GM21723 (cell line): ENCODE measurements at regions not wholly inside any gene's neighbourhood (a gene's known extent, or its start where the extent isn't known, plus 50 kb on each side); places are given as distances from the start of the nearest gene placed in this dataset.

Experiments
- ATAC-seq: cut with Tn5 transposase; IDR thresholded peaks from one replicate; pipeline ENCODE4 v1.9.1; 2021; ENCODE audit warnings: mild to moderate bottlenecking, moderate library complexity; ENCODE audit not compliant: unreplicated experiment

DNA sequence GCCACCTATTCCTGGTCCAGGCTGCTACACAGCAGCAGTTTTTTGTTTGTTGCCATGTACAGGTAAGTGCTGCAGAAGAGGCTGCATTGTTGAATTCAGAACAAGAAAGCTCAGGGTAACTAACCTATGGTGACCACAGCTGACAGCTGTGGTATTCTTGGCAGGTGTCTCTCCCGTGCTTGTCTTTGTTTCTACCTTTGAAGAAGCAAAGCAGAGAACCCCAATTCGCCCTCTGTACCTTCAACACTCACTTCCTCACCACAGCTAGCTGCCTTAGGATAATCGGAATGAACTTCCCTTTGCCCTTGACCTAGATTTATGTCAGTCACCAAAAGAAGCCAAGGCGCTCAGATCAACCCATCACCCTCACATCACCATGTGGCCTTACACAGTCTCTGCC, 1703.3 kb upstream of the SLC10A2 start:
- no peak for ATAC-seq

DNA sequence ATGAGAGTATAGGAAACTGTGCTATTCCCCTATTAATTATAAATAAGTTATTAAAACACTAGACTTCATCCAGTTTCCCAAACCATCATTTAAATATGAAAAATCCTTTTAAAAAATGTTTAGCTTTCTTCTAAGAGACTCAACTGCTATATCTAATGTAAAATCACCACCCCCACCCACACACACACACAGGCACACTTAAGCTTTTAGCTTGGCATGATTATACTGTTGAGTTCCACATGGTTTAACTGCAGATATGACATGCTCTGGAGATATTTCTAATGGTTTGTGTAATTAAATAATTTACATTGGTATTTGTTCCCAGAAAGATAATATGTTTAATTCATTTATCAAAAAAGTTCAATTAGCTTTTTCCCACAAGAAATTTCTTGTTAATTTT, 1700.1 kb upstream of the SLC10A2 start:
- no peak for ATAC-seq

DNA sequence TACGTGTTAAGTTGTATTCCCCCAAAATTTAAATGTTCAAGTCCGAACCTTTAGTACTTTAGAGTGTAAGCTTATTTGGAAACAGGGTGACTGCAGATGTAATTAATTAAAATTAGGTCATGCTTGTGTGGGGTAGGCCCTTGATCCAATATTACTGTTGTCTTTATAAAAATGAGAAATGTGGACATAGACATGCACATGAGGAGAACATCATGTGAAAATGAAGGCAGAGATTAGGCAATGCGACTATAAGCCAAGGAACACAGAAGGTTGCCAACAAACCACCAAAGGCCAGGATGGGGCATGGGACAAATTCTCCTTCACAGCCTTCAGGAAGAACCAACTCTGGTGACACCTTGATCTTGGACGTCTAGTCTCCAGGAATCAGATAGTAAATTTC, 1698.4 kb upstream of the SLC10A2 start:
- ATAC-seq: no peak

DNA sequence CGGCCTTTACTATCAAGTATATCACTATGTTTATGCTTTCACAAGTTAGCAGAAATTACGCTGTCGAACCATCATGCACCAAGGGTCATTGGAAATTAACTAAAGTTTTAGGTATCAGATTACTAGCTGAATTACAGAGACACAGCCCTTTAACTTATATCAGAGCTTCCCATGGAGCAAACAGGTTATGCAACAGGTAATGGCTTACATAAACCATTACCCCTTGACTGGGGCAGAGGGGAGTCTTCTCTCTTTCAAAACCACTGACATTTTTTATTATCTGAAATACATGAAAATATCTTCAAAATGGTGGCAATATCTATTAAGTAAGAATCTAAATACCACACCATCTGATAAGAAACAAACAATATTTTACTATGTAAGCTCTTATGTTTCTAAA, 1692.9 kb upstream of the SLC10A2 start:
- no peak for ATAC-seq

DNA sequence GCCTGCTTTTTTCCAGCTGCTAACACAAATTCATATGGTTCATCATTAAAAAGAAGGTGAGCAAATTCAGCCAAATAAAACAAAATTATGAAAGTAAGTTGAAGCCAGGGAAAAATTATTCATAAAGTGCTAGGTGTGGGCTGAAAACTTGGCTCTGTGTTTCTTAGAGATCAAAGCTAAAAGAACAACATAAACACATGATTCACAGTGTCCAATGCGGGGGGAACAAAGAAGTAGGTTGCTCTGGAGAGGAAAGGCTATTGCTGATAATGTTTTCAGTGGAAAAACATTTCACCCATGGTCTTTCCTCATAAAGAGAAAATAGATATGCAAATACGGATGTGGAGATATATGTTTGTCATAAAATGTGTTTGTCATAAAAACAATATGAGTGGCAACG, 1691.5 kb upstream of the SLC10A2 start:
- ATAC-seq: no peak

DNA sequence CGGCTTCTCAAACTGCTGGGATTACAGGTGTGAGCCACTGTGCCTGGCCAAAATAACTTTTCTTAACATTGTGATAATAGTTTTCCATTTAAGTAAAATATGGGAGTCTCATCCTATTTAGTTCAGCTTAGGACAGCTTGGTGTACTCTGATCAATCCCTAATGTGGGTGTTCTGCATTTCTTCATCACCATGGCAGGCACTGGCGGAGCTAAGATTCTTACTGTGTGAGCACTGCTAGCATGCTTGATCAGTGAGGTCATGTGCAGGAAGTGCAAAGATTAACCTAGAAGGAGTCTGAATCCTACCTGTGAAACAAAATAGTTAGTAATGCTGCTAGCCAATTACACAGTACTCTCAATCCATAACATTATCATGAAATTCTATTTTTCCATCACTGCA, 1684.2 kb upstream of the SLC10A2 start:
- ATAC-seq: no peak

DNA sequence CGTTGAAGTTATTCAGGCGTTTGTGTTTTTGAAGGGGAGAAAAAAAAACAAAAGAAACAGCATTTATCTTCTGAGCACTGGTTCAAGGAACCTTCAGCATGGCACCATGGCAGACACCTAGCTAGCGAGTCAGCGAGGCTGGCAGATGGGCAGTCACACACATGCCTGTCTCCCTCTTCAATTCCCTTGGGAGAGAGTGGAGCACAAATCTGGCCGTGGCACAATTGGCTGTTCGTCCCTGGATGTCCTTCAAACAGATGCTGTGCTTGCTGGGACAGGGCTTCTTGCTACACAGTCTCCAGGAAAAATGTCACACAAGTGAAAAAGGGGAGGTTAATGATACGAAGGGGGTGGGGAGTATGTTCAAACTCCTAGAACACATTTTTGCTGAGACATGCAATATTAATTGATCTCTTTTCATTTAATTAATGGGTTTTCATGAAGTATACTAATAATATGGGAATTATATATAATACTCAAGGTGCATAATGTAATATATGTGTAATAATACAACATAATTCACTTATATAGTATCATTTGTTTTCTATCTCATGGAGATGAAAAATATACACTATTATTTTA, 1674.5 kb upstream of the SLC10A2 start:
- no peak for ATAC-seq

DNA sequence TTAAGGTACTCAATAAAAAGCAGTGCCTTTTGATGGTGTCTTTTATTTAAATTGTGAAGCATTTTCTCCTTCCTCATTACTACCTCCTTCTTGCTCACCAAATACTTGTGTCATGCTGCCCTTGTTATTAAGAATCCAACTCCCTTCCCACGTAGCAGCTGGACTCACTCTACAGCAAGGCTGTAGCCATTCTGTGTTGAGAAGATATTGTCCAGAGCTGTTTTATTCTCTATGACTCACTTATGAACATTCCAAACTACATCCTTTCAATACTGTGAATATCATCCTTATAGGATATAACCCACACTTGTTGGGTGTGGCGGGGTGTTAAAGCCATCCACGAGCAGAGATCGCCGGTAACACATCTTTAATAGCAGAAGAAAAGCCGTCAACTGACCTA, 1671.5 kb upstream of the SLC10A2 start:
- no peak for ATAC-seq

DNA sequence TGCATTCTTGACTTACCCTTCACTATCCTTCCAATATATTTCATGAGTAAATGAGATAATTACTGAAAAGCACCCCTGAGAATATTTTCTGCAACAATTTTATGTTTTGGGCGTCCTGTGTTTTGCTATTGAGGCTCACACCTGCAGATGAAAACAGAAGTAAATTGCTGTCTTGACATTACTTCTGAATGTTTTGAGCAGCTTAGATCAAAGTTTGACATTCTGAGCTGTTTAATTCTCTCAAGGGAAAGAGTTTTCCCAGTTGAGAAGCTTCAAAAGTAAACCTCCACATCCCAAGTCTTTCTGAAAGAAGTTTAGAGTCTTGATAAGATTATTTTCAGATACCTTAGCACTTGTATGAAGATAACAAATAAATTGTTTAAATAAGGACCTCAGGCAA, 1667.2 kb upstream of the SLC10A2 start:
- no peak for ATAC-seq

DNA sequence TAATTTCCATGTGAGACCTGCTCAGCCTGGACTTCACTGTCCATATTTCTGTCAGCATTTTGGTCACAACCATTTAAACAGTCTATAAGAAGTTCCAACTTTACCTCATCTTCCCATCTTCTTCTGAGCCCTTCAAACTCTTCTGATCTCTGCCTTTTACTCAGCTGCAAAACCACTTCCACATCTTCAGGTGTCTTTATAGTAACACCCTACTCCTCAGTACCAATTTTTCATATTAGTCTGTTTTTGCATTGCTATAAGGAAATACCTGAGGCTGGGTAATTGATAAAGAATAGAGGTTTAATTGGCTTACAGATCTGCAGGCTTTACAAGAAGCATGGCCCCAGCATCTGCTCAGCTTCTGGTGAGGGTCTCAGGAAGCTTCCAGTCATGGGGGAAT, 1648.9 kb upstream of the SLC10A2 start:
- no peak for ATAC-seq

DNA sequence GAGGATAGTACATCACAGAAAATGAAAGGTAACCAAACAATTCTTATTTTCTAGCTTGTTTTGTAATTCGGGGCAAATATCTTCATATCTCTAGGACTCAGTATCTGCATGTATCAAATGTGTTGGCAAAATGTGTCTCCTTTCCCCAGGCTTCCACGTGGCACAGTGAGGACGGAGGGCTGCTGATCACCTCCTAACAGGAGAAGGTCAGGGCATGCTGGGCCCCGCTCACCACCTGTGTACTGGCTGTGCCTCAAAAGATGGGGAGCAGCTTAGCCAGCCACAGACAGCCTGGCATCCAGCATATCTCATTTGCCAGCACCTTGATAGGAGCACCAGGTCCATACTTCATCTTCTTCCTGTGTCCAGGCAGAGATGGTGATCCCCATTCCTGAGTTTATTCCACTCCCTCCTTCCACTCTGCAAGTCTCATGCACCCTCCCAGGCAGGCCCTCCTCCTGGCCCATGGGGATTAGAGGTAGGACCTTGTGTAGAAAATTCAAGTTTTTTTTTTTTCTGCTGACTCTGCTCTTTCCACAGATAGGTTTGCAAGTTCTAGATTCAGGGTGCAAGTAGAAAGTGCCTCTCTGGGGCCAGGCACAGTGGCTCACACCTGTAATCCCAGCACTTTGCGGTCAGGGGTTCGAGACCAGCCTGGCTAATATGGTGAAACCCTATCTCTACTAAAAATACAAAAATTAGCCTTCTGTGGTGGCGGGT, 1639.0 kb upstream of the SLC10A2 start:
- ATAC-seq: no peak

DNA sequence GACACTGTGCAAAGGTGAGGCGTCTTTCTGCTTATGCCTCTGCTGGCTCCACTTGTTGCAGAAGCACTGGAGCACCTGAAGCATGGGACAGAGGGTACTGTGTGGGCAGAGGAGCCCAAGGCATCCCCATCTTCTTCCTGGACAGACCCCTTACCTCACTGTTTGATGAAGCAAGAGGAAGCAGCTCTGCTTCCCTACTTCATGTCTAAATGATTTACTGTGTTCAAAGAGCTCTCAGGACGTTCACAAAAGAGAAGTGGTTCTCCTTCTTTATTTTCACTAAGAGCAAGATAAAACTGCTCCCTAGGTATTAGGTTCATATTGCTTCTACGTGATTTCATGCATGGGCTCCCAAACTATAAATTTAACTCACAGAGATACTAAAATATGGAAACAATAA, 1635.4 kb upstream of the SLC10A2 start:
- no peak for ATAC-seq

DNA sequence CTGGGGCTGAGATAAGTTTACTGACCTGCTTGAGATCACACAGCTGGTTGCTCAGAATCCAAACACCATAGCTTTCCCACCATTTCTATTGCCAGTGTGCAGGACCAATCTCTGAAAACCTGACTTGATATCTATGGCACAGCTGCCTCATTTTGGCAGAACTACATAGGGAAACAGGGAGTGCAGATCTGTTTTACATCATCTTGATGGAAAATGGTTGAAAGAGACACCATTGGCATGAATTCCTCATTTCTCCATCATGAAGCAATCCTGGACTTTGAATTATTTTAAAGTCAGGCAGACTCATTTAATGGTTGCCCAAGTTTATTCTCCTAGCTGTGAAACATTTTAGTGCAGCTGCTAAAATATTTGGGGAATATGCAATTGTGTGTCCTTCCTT, 1628.2 kb upstream of the SLC10A2 start:
- no peak for ATAC-seq

DNA sequence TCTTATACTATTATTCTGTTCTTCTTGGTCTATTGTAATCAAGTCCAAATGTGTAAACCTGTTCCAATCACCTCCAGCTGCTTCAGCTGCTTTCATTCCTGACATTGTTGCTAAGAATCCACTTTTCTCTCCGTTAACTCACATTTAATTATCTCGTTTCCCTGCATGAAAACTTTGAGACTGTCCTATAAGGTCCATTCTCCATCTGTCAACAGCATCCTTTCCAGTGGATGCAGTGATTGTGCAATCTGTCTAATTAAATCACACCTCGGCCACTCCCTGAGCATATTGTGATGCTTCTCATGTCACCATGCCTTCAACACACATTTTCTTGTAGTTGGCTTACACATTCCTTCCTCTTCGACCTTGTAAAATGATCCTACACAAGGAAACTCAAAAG, 1626.9 kb upstream of the SLC10A2 start:
- no peak for ATAC-seq

DNA sequence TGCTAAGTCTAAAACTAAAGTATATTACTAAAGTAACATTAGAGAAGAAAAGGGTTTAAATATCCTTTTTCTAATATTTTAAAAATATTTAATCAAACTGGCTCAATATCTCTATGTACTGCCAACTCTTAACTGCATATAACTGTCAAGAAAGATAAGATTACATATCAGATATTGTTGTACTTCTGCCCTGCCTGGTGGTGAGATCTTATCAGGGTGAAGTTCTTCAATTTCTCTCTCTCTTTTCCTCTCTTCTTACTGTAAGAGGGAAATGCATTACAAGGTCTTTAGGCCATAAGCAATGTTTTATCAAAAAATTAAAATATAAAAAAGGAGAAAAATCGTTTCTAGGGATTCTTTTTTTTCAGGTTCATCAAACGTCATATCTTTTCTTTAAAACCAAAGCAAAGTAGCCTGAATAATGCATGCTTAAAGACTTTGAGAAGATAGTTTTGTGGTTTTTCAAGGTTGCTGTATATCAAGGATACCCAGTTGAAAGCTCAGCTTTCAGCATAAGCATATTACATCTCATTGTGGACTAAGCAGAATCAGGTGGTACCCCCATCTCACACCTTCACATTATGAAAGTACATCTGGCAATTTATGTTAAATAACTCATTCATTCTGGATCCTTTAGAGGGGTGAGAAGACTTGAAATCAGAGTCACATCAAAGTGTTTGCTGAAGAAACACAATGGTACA, 1625.7 kb upstream of the SLC10A2 start:
- no peak for ATAC-seq

DNA sequence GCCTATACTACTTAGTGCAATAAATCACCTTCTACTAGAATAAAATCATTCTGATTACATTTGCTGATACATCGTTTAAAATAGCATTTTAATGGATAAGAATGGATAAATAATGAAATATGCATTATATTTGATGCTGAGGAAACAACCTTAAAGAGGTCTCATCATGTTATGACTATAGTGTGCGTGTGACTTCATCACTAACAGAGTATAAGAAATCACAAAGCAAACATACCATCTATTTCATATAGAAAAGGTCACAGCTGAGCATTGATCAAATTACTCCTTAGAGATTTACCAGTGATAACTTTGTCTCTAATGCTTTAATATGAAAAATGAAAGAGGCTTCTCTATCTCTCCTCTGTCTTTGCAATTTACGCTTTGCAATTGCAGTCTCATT, 1620.3 kb upstream of the SLC10A2 start:
- no peak for ATAC-seq

DNA sequence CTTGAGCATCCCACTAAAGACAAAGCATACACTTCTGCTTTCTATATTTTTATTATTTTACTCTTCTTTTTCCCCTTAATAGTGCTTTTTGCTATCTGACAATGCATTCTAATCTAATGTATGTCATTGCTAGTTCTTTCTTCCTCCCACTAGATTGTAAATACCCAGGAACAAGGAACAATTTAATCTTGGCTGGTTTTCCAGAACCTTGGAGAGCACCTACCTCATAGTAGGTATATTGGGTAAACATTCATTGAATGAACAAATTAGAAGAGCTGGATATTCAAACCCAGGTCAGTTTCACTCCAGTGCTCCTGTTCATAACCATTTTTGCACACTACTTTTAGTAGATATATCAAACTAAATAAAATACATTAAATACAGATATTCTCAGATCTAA, 1617.6 kb upstream of the SLC10A2 start:
- no peak for ATAC-seq

DNA sequence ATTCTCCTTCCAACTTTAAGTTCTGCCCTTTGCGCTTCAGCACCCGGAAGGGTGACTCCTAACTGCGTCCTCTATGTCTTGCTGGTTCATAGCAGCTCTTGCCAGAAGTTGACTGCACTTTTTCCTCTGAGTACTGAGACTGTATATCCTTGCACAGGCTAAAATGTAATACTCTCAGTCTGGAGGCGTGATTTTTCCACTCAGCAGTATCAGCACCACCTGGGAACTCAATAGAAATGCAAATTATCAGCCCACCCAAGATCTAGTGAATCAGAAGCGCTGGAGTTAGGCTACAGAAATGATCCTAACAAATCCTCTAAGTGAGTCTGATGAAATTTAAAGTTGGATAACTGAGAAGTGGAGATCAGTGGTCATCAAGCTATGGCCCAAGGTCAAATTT, 1611.9 kb upstream of the SLC10A2 start:
- ATAC-seq: no peak

DNA sequence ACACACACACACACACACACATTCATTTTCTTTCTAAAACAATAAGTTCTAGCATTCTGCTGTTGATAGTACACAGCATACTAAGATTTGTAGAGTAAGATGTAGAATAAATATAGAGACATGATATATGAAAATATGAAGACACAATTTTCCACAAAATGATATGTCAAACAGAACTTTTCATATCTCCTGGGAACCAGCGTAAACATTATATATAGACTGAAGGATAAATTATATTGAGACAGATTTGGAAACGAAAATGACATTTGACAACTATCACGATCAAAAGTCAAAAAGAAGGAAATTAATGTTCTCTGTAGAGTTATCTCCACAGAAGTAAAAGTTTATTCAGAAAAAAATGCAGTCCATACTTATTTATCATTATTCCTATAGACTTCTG, 1605.7 kb upstream of the SLC10A2 start:
- ATAC-seq: no peak

DNA sequence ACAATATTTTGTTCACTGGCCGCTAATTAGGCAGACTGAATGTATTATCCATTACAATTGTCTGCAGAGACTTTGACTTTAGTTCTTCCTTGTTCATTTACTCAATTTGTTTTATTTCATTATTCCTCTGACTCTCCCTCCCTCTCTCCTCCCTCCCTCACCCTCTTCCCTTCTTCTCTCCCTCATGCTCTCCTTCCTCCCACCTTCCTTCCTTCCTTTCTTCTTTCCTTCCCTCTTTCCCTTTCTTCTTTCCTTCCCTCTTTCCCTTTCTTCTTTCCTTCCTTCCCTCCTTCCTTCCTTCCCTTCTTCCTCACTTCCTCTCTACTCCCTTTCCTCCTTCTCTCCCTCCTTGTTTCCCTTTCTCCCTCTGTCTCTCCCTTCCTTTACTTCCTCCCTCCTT, 1591.0 kb upstream of the SLC10A2 start:
- ATAC-seq: no peak

DNA sequence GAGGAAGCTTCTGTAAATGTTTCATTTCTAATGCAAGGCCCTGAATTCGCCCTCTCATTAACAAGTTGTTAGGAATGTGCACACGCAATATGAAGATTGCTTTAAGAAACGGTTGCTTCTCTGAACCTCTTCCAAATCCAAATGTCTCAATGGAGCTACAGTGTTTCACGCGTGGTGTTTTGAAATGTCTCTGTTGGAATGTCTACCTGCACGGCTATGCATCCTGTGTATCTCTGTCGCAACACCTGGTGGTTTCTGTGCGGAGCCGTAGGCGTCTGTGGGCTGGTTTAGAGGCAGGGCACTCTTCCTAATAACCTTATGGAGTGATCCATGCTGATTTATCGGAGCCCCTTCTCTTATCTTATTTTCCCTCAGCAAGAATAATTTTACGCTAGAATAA, 1584.2 kb upstream of the SLC10A2 start:
- no peak for ATAC-seq

DNA sequence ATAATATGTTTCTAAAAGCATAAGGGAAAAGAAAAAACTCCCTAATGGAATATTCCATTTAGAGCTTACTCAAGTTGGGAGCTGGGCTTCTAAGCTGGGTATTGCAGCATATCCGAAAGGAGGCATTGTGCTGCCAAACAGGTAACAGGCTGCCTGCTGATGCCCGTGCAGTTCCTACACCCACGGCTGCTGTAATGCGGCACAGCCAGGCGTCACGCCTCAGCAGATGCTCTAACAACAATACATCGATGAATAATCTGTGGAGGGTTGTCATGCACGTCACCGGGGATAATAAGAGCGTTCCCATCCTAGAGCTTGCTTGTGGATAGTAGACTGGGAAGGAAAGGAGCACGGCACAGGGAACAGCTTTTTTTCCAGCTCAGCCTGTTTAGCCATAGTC, 1582.1 kb upstream of the SLC10A2 start:
- no peak for ATAC-seq

DNA sequence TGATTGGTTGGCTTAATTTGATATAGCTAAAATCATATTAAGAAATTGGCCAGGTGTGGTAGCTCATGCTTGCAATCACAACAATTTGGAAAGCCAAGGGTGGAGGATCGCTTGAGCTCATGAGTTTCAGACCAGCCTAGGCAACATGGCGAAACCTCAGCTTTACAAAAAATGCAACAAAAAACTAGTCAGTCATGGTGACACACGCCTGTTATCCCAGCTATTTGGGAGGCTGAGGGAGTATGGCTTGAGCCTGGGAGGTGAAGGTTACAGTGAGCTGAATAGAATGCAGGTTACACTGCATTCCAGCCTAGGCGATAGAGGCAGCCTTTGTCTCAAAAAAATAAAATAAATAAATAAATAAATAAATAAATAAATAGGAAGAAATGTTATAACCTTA, 1579.6 kb upstream of the SLC10A2 start:
- ATAC-seq: no peak
